ENCODE measurements at regions not wholly inside any gene's neighbourhood (a gene's known extent, or its start where the extent isn't known, plus 50 kb on each side); places are given as distances from the start of the nearest gene placed in this dataset.
A peak's percentile ranks its signal among the peaks of the same experiment; 100 is the strongest.

DNA sequence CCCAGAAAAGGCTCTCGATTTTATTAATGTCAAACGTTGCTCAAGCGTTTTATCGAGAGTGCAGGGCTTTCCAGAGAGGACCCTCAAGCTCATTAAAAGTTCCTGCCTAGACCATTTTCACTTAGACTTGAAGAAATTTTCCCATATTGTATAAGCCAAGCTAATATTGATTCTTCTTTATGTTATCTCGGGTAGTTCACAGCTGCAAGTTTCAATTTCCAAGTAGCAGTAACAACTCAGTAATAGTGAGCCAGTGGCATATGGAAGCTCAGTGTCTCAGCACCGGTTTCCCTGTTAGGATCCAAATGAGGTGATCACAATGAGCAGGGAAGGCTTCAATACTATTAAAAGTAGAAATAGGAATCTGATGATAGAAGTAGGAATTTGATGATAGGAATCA, 274.5 kb downstream of the TMX3 start:
- no peak for TF ChIP-seq POLR2AphosphoS5 (IDR thresholded peaks at IDR 0.05)
- no peak for TF ChIP-seq POLR2A (IDR thresholded peaks at IDR 0.05)
- TF ChIP-seq, protein P1, sequence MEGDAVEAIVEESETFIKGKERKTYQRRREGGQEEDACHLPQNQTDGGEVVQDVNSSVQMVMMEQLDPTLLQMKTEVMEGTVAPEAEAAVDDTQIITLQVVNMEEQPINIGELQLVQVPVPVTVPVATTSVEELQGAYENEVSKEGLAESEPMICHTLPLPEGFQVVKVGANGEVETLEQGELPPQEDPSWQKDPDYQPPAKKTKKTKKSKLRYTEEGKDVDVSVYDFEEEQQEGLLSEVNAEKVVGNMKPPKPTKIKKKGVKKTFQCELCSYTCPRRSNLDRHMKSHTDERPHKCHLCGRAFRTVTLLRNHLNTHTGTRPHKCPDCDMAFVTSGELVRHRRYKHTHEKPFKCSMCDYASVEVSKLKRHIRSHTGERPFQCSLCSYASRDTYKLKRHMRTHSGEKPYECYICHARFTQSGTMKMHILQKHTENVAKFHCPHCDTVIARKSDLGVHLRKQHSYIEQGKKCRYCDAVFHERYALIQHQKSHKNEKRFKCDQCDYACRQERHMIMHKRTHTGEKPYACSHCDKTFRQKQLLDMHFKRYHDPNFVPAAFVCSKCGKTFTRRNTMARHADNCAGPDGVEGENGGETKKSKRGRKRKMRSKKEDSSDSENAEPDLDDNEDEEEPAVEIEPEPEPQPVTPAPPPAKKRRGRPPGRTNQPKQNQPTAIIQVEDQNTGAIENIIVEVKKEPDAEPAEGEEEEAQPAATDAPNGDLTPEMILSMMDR (IDR thresholded peaks at IDR 0.05) = no peak
- TF ChIP-seq EP300 (IDR thresholded peaks at IDR 0.05) = no peak
- no peaks in the 10 kb centered on the region for H3K9me3 ChIP-seq
- H3K27ac ChIP-seq = no peak overlapping the region
- no peaks in the 10 kb centered on the region for H3K27me3 ChIP-seq
- H3K4me1 ChIP-seq = no peaks in the 10 kb centered on the region
- no peaks in the 10 kb centered on the region for H3K36me3 ChIP-seq
- 55 to 65% methylated on average over 6 of the region's 6 CpGs for WGBS, 2 donors
- no peak overlapping the region for H3K4me3 ChIP-seq
- no peak for DNase-seq
- ATAC-seq (ENCODE audit: low FRiP score in 2 of 2) = no peak

DNA sequence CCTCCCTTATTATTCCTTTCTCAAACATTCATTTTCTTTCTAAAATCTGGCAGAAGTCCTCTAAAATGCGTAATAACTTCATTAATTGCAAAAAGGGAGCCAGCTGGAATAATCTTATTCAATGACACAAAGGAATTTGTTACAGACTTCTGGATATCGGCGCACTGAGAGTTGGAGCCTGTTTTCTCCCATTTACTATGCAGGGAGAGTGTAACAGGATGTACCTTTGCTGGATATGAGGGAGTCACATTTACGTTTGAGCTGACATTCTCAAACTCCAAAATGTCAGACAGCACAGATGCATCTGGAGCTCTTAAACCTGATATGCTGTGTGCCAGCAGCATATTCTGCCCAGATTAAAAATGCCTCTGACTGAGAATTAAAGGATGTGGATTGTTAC, 275.3 kb downstream of the TMX3 start:
- Histone ChIP-seq H3K27ac (peak overlapping the region in 1 of 4 donors; percentile 57), H3K27me3 (no peaks in the 10 kb centered on the region), H3K9me3 (no peaks in the 10 kb centered on the region), H3K36me3 (no peaks in the 10 kb centered on the region), H3K4me3 (no peak overlapping the region), H3K4me1 (no peaks in the 10 kb centered on the region)
- TF ChIP-seq POLR2A (IDR thresholded peaks at IDR 0.05) (no peak), EP300 (IDR thresholded peaks at IDR 0.05) (no peak), POLR2AphosphoS5 (IDR thresholded peaks at IDR 0.05) (no peak)
- TF ChIP-seq, protein P1 (IDR thresholded peaks at IDR 0.05) = no peak
- ATAC-seq (ENCODE audit: low FRiP score in 2 of 2) (peak in 1 of 2 donors; percentile 43), DNase-seq (no peak)
- WGBS, 2 donors = 61 to 70% methylated on average over 4 of the region's 4 CpGs

DNA sequence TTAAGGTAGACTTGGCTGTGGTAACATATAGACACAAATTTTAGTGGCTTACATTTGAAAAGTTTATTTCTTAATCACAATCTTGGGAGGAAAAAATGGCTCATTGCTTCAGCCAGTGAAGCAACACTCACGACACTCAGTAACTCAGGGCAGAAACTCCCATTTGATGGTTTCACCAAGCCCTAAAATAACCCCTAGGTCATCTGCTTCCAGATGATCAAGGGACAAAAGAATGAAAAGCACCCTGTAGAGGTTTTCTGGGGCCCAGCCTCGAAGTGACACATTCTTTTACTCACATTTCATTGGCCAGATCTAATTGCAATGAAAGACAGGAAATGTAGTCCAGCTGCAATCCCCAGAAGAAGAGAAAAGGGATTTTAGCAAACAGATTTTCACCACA, 275.9 kb downstream of the TMX3 start:
- DNase-seq (no peak), ATAC-seq (ENCODE audit: low FRiP score in 2 of 2) (peak in 1 of 2 donors; percentile 77)
- TF ChIP-seq EP300 (IDR thresholded peaks at IDR 0.05) (no peak), POLR2AphosphoS5 (IDR thresholded peaks at IDR 0.05) (peak; percentile 13 to 31)
- Histone ChIP-seq H3K36me3 (no peaks in the 10 kb centered on the region), H3K27ac (peak overlapping the region in 3 of 4 donors; percentile 15 to 54 (median 49)), H3K4me1 (no peaks in the 10 kb centered on the region), H3K27me3 (no peaks in the 10 kb centered on the region), H3K9me3 (no peaks in the 10 kb centered on the region), H3K4me3 (no peak overlapping the region)
- WGBS, 2 donors = 42 to 47% methylated on average over 2 of the region's 2 CpGs

DNA sequence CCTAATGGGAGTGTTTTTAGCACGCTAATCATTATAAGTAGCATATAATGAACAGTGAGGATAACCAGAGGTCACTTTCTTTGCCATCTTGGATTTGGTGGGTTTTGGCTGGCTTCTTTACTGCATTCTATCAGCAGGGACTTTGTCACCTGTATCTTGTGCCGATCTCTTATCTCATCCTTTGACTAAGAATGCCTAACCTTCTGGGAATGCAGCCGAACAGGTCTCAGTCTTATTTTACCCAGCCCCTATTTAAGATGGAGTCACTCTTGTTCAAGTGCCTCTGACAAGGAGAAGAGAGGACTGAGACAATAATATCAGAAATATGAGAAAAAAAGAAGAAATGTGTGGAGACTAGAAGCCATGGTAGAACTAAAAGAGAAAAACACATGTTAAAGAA, 276.4 kb downstream of the TMX3 start:
- H3K4me3 ChIP-seq = no peak overlapping the region
- H3K27me3 ChIP-seq = no peaks in the 10 kb centered on the region
- no peaks in the 10 kb centered on the region for H3K4me1 ChIP-seq
- no peaks in the 10 kb centered on the region for H3K9me3 ChIP-seq
- H3K27ac ChIP-seq = peak overlapping the region in 3 of 4 donors; percentile 15 to 54 (median 49)
- WGBS, 2 donors = 85 to 86% methylated on average over 3 of the region's 3 CpGs
- H3K36me3 ChIP-seq = no peaks in the 10 kb centered on the region
- TF ChIP-seq EP300 (IDR thresholded peaks at IDR 0.05) (no peak), POLR2AphosphoS5 (IDR thresholded peaks at IDR 0.05) (no peak), POLR2A (IDR thresholded peaks at IDR 0.05) (no peak)
- TF ChIP-seq, protein P1 (IDR thresholded peaks at IDR 0.05) = no peak
- ATAC-seq (ENCODE audit: low FRiP score in 2 of 2) (no peak), DNase-seq (no peak)

DNA sequence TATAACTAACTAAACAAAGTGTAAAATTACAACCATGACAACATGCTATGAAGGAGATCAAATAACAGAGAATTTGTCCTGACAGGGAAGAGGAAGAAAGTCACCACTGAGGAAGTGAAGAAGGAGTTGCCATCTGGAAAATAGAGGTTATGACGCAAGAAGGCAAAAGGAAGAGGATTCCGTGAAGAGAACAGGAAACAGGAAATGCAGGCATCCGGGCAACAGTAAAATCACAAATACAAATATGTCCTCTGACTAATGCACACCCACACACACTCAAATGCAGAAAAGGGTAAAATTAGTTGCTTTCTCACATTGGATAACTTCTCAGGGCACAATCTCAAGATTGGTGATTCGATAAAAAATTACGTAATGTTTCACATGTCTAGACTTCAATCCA, 278.4 kb downstream of the TMX3 start:
- 60 to 66% methylated on average over 5 of the region's 5 CpGs for WGBS, 2 donors
- Histone ChIP-seq H3K9me3 (no peaks in the 10 kb centered on the region), H3K27ac (no peak overlapping the region), H3K4me3 (no peak overlapping the region), H3K27me3 (no peaks in the 10 kb centered on the region), H3K4me1 (no peaks in the 10 kb centered on the region), H3K36me3 (no peaks in the 10 kb centered on the region)
- TF ChIP-seq, protein P1 (IDR thresholded peaks at IDR 0.05) = no peak
- no peak for TF ChIP-seq POLR2AphosphoS5 (IDR thresholded peaks at IDR 0.05)
- TF ChIP-seq POLR2A (IDR thresholded peaks at IDR 0.05) = no peak
- TF ChIP-seq EP300 (IDR thresholded peaks at IDR 0.05) = no peak
- ATAC-seq (ENCODE audit: low FRiP score in 2 of 2) = no peak
- no peak for DNase-seq

All from upper lobe of left lung (tissue), 6 donors.